HG03095 (cell line): ENCODE measurements at regions not wholly inside any gene's neighbourhood (a gene's known extent, or its start where the extent isn't known, plus 50 kb on each side); places are given as distances from the start of the nearest gene placed in this dataset.

Source experiments
- ATAC-seq: cut with Tn5 transposase; IDR thresholded peaks from one replicate; pipeline ENCODE4 v1.9.1; 2021; ENCODE audit warnings: moderate library complexity; ENCODE audit not compliant: unreplicated experiment

GRCh38 chr5:98573834-98574320 is 199.6 kb upstream of the RGMB start:
- ATAC-seq = no peak

GRCh38 chr5:98576275-98576674 is 197.2 kb upstream of the RGMB start:
- no peak for ATAC-seq

- ATAC-seq = no peak
Measured at GRCh38 chr5:98578438-98578837, 195.0 kb upstream of the RGMB start.

- no peak for ATAC-seq
Measured at GRCh38 chr5:98581112-98581997, 192.1 kb upstream of the RGMB start.

- no peak for ATAC-seq
Measured at GRCh38 chr5:98583586-98583985, 189.9 kb upstream of the RGMB start.

GRCh38 chr5:98585661-98586310 is 187.7 kb upstream of the RGMB start:
- ATAC-seq = no peak

GRCh38 chr5:98586581-98586980 is 186.9 kb upstream of the RGMB start:
- no peak for ATAC-seq

GRCh38 chr5:98587166-98587565 is 186.3 kb upstream of the RGMB start:
- ATAC-seq = no peak

GRCh38 chr5:98588215-98588614 is 185.2 kb upstream of the RGMB start:
- ATAC-seq = no peak

- ATAC-seq = no peak
Measured at GRCh38 chr5:98593418-98593817, 180.0 kb upstream of the RGMB start.

- no peak for ATAC-seq
Measured at GRCh38 chr5:98594098-98594497, 179.4 kb upstream of the RGMB start.

GRCh38 chr5:98599016-98599415 is 174.4 kb upstream of the RGMB start:
- no peak for ATAC-seq

- ATAC-seq = no peak
Measured at GRCh38 chr5:98602534-98603112, 170.8 kb upstream of the RGMB start.

GRCh38 chr5:98603456-98603855 is 170.0 kb upstream of the RGMB start:
- no peak for ATAC-seq

GRCh38 chr5:98604301-98604700 is 169.2 kb upstream of the RGMB start:
- ATAC-seq = no peak

- ATAC-seq = no peak
Measured at GRCh38 chr5:98604721-98605425, 168.6 kb upstream of the RGMB start.

GRCh38 chr5:98605426-98605825 is 168.0 kb upstream of the RGMB start:
- ATAC-seq = no peak

GRCh38 chr5:98606961-98607360 is 166.5 kb upstream of the RGMB start:
- no peak for ATAC-seq

- ATAC-seq = no peak
Measured at GRCh38 chr5:98608052-98608451, 165.4 kb upstream of the RGMB start.

- ATAC-seq = no peak
Measured at GRCh38 chr5:98614341-98614740, 159.1 kb upstream of the RGMB start.

- ATAC-seq = no peak
Measured at GRCh38 chr5:98621821-98622220, 151.6 kb upstream of the RGMB start.
